Panc1 (cell line): ENCODE measurements at regions not wholly inside any gene's neighbourhood (a gene's known extent, or its start where the extent isn't known, plus 50 kb on each side); places are given as distances from the start of the nearest gene placed in this dataset.

Source experiments
- ATAC-seq: fragments of 200-7000 bp; cut with Tn5 transposase; 2 replicates; pipeline ENCODE4 v1.9.1; 2020; ENCODE audit warnings: mild to moderate bottlenecking, moderate library complexity
- BruUV-seq: library from RNA; stranded (reverse); fragments of 400-500 nt; replicated peaks from 2 replicates; lab custom pipeline; 2021; lab: Mats Ljungman, UMichigan
- CTCF ChIA-PET: fragments of 300-600 bp; sonication (Branson Sonifier 250); formaldehyde crosslinking; loops from one replicate; lab custom pipeline; 2022; ENCODE audit warnings: antibody characterized with exemption; lab: Charles Lee
- POLR2A ChIA-PET: fragments of 300-600 bp; sonication (Branson Sonifier 250); formaldehyde crosslinking; loops from one replicate; lab custom pipeline; 2022; ENCODE audit warnings: antibody characterized with exemption; lab: Charles Lee
- DNase-seq: peaks from one replicate; pipeline ENCODE4 v3.0.0-alpha.2; 2010; ENCODE audit warnings: low read depth, low spot score
- H3K27ac ChIP-seq: 2 replicates; pipeline ENCODE4 v1.5.1; 2011; ENCODE audit warnings: mild to moderate bottlenecking, low read length, inconsistent platforms
- H3K27me3 ChIP-seq: fragments of 200-500 bp; sonication (Bioruptor generic); 2 replicates; pipeline ENCODE4 v1.6.0; 2014; ENCODE audit warnings: low read length, inconsistent platforms; ENCODE audit not compliant: control insufficient read depth, insufficient read depth
- H3K36me3 ChIP-seq: fragments of 200-500 bp; sonication (Bioruptor generic); 2 replicates; pipeline ENCODE4 v1.5.1; 2014; ENCODE audit warnings: inconsistent platforms, mild to moderate bottlenecking, low read length, moderate library complexity; ENCODE audit not compliant: control insufficient read depth, insufficient read depth
- H3K4me1 ChIP-seq: 2 replicates; pipeline ENCODE4 v1.5.1; 2011; ENCODE audit warnings: inconsistent platforms, mild to moderate bottlenecking, low read length, moderate library complexity; ENCODE audit not compliant: control insufficient read depth, insufficient read depth
- H3K4me3 ChIP-seq, 2 experiments: 2 replicates each; pipeline ENCODE4 v1.5.1; 2011 to 2012; ENCODE audit warnings: low read depth in 2 of 2, low read length in 2 of 2, mild to moderate bottlenecking in 2 of 2, inconsistent platforms in 1 of 2, moderate library complexity in 1 of 2
- H3K9me3 ChIP-seq: fragments of 200-500 bp; sonication (Bioruptor generic); 2 replicates; pipeline ENCODE4 v1.5.1; 2014; ENCODE audit warnings: low read depth, mild to moderate bottlenecking, inconsistent platforms, low read length, moderate library complexity; ENCODE audit not compliant: control insufficient read depth, insufficient read depth
- POLR2AphosphoS5 ChIP-seq: IDR thresholded peaks from 2 replicates; pipeline ENCODE4 v1.6.1; 2012; ENCODE audit warnings: mild to moderate bottlenecking, low read depth, low read length, moderate library complexity
- SIN3A ChIP-seq: IDR thresholded peaks from 2 replicates; pipeline ENCODE4 v1.6.1; 2012; ENCODE audit warnings: low read depth, mild to moderate bottlenecking, low read length, moderate library complexity, borderline replicate concordance; ENCODE audit not compliant: insufficient read depth
- TCF7L2 ChIP-seq: IDR thresholded peaks from 2 replicates; pipeline ENCODE4 v1.6.1; 2011; ENCODE audit warnings: mild to moderate bottlenecking, low read depth, low read length, inconsistent platforms
- in situ Hi-C: cut with HindIII; loops from 2 replicates; pipeline ENCODE4 v1.10.0; 2016; ENCODE audit warnings: low sequenced_read_pairs, low pct_unique_long_range_greater_than_20kb
- intact Hi-C: fragments of 100-400 bp; cut with micrococcal nuclease; formaldehyde crosslinking; loops from one replicate; pipeline ENCODE4 v1.10.0; 2022; ENCODE audit not compliant: unreplicated experiment
- TF ChIP-seq, protein P1 (sequence below), 2 experiments: IDR thresholded peaks; 2 replicates each; pipeline ENCODE4 v1.6.1; 2011 to 2012; ENCODE audit warnings: low read depth in 2 of 2, control low read depth in 1 of 2, low read length in 1 of 2, mild to moderate bottlenecking in 1 of 2, moderate library complexity in 1 of 2; ENCODE audit not compliant: insufficient read depth in 1 of 2
- TF ChIP-seq, protein P2 (sequence below): fragments of 450-650 bp; IDR thresholded peaks from 2 replicates; pipeline ENCODE4 v1.5.1; 2017; ENCODE audit warnings: mild to moderate bottlenecking

DNA sequence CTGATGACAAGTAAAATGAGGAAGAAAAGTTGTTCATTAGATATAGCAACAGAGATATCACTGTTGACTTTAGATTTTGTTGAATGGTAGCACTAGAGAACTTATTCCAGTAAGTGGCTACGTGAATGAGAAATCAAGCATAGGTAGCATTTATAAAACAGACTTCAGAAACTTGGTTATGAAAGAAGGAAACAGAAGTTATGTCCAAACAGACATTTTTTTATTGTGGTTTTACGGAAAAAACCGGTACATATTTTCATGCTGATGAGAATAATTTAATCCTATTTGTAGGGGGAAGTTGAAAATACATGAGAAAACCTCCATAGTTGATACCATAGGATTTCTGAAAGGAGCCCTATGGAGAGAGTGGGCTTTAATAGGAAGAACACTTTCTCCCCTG is 325.7 kb upstream of the SLC10A2 start:
- ChIA-PET POLR2A (no interaction called here), CTCF (no interaction called here)
- Histone ChIP-seq H3K9me3 (no peaks in the 10 kb centered on the region), H3K27ac (no peak overlapping the region), H3K27me3 (no peaks in the 10 kb centered on the region), H3K36me3 (no peaks in the 10 kb centered on the region), H3K4me3 (no peak overlapping the region), H3K4me1 (no peaks in the 10 kb centered on the region)
- intact Hi-C loops: no loop called here
- in situ Hi-C loops: no loop called here
- BruUV-seq: no TSS peak
- TF ChIP-seq TCF7L2: no peak
- TF ChIP-seq, protein P1, sequence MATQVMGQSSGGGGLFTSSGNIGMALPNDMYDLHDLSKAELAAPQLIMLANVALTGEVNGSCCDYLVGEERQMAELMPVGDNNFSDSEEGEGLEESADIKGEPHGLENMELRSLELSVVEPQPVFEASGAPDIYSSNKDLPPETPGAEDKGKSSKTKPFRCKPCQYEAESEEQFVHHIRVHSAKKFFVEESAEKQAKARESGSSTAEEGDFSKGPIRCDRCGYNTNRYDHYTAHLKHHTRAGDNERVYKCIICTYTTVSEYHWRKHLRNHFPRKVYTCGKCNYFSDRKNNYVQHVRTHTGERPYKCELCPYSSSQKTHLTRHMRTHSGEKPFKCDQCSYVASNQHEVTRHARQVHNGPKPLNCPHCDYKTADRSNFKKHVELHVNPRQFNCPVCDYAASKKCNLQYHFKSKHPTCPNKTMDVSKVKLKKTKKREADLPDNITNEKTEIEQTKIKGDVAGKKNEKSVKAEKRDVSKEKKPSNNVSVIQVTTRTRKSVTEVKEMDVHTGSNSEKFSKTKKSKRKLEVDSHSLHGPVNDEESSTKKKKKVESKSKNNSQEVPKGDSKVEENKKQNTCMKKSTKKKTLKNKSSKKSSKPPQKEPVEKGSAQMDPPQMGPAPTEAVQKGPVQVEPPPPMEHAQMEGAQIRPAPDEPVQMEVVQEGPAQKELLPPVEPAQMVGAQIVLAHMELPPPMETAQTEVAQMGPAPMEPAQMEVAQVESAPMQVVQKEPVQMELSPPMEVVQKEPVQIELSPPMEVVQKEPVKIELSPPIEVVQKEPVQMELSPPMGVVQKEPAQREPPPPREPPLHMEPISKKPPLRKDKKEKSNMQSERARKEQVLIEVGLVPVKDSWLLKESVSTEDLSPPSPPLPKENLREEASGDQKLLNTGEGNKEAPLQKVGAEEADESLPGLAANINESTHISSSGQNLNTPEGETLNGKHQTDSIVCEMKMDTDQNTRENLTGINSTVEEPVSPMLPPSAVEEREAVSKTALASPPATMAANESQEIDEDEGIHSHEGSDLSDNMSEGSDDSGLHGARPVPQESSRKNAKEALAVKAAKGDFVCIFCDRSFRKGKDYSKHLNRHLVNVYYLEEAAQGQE (IDR thresholded peaks at IDR 0.05; ENCODE audit: insufficient read depth in 1 of 2, low read depth in 2 of 2, low read length in 1 of 2): no peak
- TF ChIP-seq SIN3A: no peak
- TF ChIP-seq, protein P2, sequence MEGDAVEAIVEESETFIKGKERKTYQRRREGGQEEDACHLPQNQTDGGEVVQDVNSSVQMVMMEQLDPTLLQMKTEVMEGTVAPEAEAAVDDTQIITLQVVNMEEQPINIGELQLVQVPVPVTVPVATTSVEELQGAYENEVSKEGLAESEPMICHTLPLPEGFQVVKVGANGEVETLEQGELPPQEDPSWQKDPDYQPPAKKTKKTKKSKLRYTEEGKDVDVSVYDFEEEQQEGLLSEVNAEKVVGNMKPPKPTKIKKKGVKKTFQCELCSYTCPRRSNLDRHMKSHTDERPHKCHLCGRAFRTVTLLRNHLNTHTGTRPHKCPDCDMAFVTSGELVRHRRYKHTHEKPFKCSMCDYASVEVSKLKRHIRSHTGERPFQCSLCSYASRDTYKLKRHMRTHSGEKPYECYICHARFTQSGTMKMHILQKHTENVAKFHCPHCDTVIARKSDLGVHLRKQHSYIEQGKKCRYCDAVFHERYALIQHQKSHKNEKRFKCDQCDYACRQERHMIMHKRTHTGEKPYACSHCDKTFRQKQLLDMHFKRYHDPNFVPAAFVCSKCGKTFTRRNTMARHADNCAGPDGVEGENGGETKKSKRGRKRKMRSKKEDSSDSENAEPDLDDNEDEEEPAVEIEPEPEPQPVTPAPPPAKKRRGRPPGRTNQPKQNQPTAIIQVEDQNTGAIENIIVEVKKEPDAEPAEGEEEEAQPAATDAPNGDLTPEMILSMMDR: no peak
- TF ChIP-seq POLR2AphosphoS5: no peak
- ATAC-seq: no peak
- DNase-seq: no peak

DNA sequence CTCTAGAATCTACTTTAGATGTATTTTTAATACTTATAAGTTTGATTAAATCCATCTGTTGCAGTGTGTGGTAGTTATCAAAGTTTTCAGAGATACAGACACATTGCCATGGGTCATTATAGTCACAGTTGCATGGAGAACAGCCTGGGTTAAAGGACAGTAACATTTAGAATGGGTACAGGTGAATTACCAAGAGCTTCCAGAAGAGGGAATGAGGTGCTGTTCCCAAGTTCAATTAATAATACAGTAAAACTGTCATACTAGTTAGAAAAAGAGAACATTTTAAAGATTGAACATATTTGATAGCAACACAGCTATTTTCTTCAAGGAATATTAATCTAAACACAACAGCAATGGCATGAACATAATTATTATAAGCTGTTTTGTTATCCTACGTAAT is 322.6 kb upstream of the SLC10A2 start:
- Histone ChIP-seq H3K9me3 (no peaks in the 10 kb centered on the region), H3K4me1 (no peaks in the 10 kb centered on the region), H3K27ac (no peak overlapping the region), H3K27me3 (no peaks in the 10 kb centered on the region), H3K36me3 (no peaks in the 10 kb centered on the region), H3K4me3 (no peak overlapping the region)
- DNase-seq (no peak), ATAC-seq (no peak)
- no TSS peak for BruUV-seq
- TF ChIP-seq TCF7L2 (no peak), SIN3A (no peak), POLR2AphosphoS5 (no peak)
- TF ChIP-seq, protein P1 (IDR thresholded peaks at IDR 0.05; ENCODE audit: insufficient read depth in 1 of 2, low read depth in 2 of 2, low read length in 1 of 2): no peak
- TF ChIP-seq, protein P2: no peak
- in situ Hi-C loops (no loop called here), intact Hi-C loops (no loop called here)
- CTCF ChIA-PET: no interaction called here
- POLR2A ChIA-PET: no interaction called here
